Aorta (tissue), 5 donors: ENCODE measurements at regions not wholly inside any gene's neighbourhood (a gene's known extent, or its start where the extent isn't known, plus 50 kb on each side); places are given as distances from the start of the nearest gene placed in this dataset.
"Not testable (repeated sequence)": the region's sequence is repeated elsewhere in the genome, so short reads cannot be mapped to it uniquely, and the experiment has no call there.

Experiments used
- ATAC-seq: fragments of 200-7000 bp; cut with Tn5 transposase; one replicate; pipeline ENCODE4 v1.9.1; 2022; ENCODE audit warnings: moderate library complexity; ENCODE audit not compliant: low FRiP score
- DNase-seq, 2 donors: peaks; one replicate each; pipeline ENCODE4 v3.0.0-alpha.2; 2020
- H3K27ac ChIP-seq, 2 donors: one replicate each; pipeline ENCODE4 v1.5.1; 2013; ENCODE audit warnings: low read length in 2 of 2, mild to moderate bottlenecking in 2 of 2, moderate library complexity in 2 of 2, control low read depth in 1 of 2, inconsistent platforms in 1 of 2, low read depth in 1 of 2
- H3K27me3 ChIP-seq, 2 donors: one replicate each; pipeline ENCODE4 v1.6.1; 2013; ENCODE audit warnings: control low read depth in 1 of 2, low read length in 1 of 2, mild to moderate bottlenecking in 1 of 2, moderate library complexity in 1 of 2; ENCODE audit not compliant: insufficient read depth in 2 of 2, control insufficient read depth in 1 of 2
- H3K36me3 ChIP-seq, 2 donors: one replicate each; pipeline ENCODE4 v1.6.1; 2013; ENCODE audit warnings: control low read depth in 1 of 2, low read length in 1 of 2, mild to moderate bottlenecking in 1 of 2; ENCODE audit not compliant: insufficient read depth in 2 of 2, control insufficient read depth in 1 of 2
- H3K4me1 ChIP-seq, 2 donors: one replicate each; pipeline ENCODE4 v1.6.1; 2013; ENCODE audit warnings: low read length in 2 of 2, control low read depth in 1 of 2, mild to moderate bottlenecking in 1 of 2, moderate library complexity in 1 of 2; ENCODE audit not compliant: insufficient read depth in 2 of 2, control insufficient read depth in 1 of 2
- H3K4me3 ChIP-seq, 2 donors: one replicate each; pipeline ENCODE4 v1.5.1; 2013; ENCODE audit warnings: low read length in 2 of 2, control low read depth in 1 of 2, mild to moderate bottlenecking in 1 of 2
- H3K9me3 ChIP-seq: one replicate; pipeline ENCODE4 v1.6.1; 2013; ENCODE audit warnings: mild to moderate bottlenecking, low read length; ENCODE audit not compliant: control insufficient read depth
- WGBS, 2 donors: extraction: QIAGEN DNeasy Blood & Tissue Kit; methylation state at CpG; one replicate each; pipeline ENCODE4 v1.1.7; 2013; 5-methylcytosine and 5-hydroxymethylcytosine counted together
- intact Hi-C, 2 donors: fragments of 100-400 bp; cut with DNase I; formaldehyde crosslinking; loops; one replicate each; pipeline versions ENCODE4 v1.14.2 to v1.15.0; 2022
- donor health status: healthy with polysubstance abuse.
- donor health status: Bipolar disorder and iron deficiency.
- donor health status: DM: no; HTN: no; CAD: no.
- donor health status: DM: no; HTN: no; CAD: no.
- donor health status: DM: yes; HTN: yes; CAD: no.

DNA sequence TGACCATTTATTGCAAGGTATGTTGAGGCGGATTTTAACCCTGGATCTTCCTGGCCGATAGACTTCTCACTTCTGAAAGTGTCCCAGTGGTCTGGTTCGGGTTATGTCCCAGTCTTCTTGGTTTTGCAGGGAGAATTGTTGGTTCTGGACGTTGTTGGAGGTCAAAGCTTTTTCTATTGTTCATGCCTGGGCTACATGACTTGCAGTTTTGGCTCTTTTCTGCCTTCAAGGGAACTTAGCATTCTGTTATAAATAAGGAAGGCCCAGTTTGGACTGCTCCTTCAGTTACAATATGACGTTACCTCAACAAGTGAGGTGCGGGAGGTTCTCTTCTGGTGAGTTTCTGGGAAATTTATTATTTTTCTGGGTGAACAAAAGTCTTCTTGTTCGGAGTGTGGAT, 614.3 kb downstream of the DIPK2A start:
- no peaks in the 10 kb centered on the region for H3K27me3 ChIP-seq

DNA sequence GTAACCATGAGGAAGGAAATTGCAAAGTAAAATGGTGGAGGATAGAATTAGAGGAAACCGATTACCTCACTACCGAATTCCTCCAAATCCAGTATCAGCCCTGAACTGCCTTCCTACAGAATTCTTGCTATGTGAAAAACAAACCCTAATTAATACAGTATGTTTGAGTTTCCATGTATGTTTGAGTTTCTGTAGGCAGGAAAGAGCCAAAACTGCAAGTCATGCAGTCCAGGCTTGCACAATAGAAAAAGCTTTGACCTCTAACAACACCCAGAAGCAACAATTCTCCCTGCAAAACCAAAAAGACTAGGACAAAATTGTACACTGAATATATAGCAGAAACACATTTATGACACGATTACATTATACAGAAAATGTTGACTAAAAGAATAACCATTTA, 614.8 kb downstream of the DIPK2A start:
- no peaks in the 10 kb centered on the region for H3K36me3 ChIP-seq
- H3K27ac ChIP-seq: no peak overlapping the region
- H3K4me1 ChIP-seq: no peaks in the 10 kb centered on the region
- no peak for ATAC-seq
- WGBS, 2 donors: 93% methylated on average over 3 of the region's 3 CpGs
- intact Hi-C loops: no loop called here
- DNase-seq: no peak
- no peaks in the 10 kb centered on the region for H3K9me3 ChIP-seq
- H3K27me3 ChIP-seq: no peaks in the 10 kb centered on the region
- H3K4me3 ChIP-seq: no peak overlapping the region

More for the DNA sequence above, 614.3 kb downstream of the DIPK2A start:
- Histone ChIP-seq H3K9me3 (no peaks in the 10 kb centered on the region), H3K36me3 (no peaks in the 10 kb centered on the region), H3K27ac (no peak overlapping the region), H3K4me1 (no peaks in the 10 kb centered on the region), H3K4me3 (no peak overlapping the region)
- intact Hi-C loops: no loop called here
- no peak for ATAC-seq
- no peak for DNase-seq
- 96% methylated on average over 7 of the region's 7 CpGs for WGBS, 2 donors

- no peaks in the 10 kb centered on the region for H3K36me3 ChIP-seq
- no peaks in the 10 kb centered on the region for H3K9me3 ChIP-seq
- intact Hi-C loops: no loop called here
- ATAC-seq (no peak), DNase-seq (no peak)
- H3K27ac ChIP-seq: no peak overlapping the region
- H3K4me1 ChIP-seq: no peaks in the 10 kb centered on the region
- H3K27me3 ChIP-seq: no peaks in the 10 kb centered on the region
- WGBS, 2 donors: 23 to 24% methylated on average over 2 of the region's 2 CpGs
- no peak overlapping the region for H3K4me3 ChIP-seq
These were observed 619.2 kb downstream of the DIPK2A start for GRCh38 chr3:144590854-144591253.

DNA sequence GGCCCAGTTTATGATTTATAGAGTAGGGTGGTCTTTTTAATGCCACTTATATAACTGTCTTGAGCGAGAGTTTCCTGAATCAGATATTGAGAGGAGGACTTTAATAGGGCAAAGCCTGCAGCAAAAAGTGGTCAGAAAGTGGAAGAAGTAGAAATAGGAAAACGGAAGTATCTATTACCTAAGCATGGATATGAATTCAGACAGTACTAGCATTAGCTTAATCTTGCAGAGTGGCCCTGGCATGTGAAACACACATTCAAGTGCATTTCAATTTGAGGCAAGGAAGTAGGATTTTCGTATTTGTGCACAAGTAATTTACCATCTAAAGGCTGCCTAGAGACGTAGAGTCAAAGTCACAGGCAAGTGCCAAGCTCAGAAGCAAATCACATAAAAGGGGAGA, 622.3 kb downstream of the DIPK2A start:
- Histone ChIP-seq H3K36me3 (no peaks in the 10 kb centered on the region), H3K4me3 (no peak overlapping the region), H3K27me3 (no peaks in the 10 kb centered on the region), H3K9me3 (peaks cover 4% of the 10 kb centered on the region), H3K27ac (no peak overlapping the region), H3K4me1 (no peaks in the 10 kb centered on the region)
- WGBS, 2 donors: 93 to 95% methylated on average over 4 of the region's 4 CpGs
- intact Hi-C loops: no loop called here
- DNase-seq (no peak), ATAC-seq (no peak)

GRCh38 chr3:144620236-144620635, 648.6 kb downstream of the DIPK2A start:
- intact Hi-C loops, H3K9me3 ChIP-seq, H3K4me1 ChIP-seq, H3K4me3 ChIP-seq, H3K27ac ChIP-seq, H3K27me3 ChIP-seq, H3K36me3 ChIP-seq, ATAC-seq: not testable (repeated sequence)
- DNase-seq: peak in 1 of 2 donors; percentile 41
- 94 to 96% methylated on average over 7 of the region's 7 CpGs for WGBS, 2 donors

DNA sequence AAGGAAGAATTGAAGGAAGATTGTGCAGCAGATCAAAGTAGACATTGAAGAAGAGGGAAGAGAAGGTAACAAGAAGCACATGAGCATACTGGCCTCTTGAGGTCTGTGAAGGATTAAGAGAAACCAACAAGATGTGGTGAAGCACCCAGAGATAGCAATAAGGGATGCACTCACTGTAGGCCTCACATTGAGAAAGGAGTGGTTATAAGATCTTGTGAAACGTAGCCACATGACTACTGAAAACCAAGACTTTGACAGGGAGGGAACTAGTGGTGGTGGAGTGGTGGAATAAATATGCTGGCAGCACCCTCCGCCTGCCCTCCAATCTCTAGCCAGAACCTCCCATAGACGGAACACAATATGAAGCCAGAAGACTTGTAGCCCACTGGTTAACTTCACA, 651.2 kb downstream of the DIPK2A start:
- H3K4me1 ChIP-seq: no peaks in the 10 kb centered on the region
- H3K27me3 ChIP-seq: no peaks in the 10 kb centered on the region
- WGBS, 2 donors: 59 to 61% methylated on average over 3 of the region's 3 CpGs
- no peaks in the 10 kb centered on the region for H3K9me3 ChIP-seq
- H3K4me3 ChIP-seq: no peak overlapping the region
- no peak for DNase-seq
- no peak overlapping the region for H3K27ac ChIP-seq
- intact Hi-C loops: no loop called here
- no peaks in the 10 kb centered on the region for H3K36me3 ChIP-seq
- ATAC-seq: no peak

- Histone ChIP-seq H3K4me1 (no peaks in the 10 kb centered on the region), H3K9me3 (no peaks in the 10 kb centered on the region), H3K36me3 (no peaks in the 10 kb centered on the region), H3K27ac (no peak overlapping the region), H3K4me3 (no peak overlapping the region), H3K27me3 (no peaks in the 10 kb centered on the region)
- WGBS, 2 donors: 82 to 84% methylated on average over 2 of the region's 2 CpGs
- intact Hi-C loops: no loop called here
- ATAC-seq (no peak), DNase-seq (no peak)
These were observed 653.0 kb downstream of the DIPK2A start for GRCh38 chr3:144624656-144625055.

GRCh38 chr3:144626835-144627234, 655.2 kb downstream of the DIPK2A start:
- intact Hi-C loops: no loop called here
- no peak for ATAC-seq
- H3K4me1 ChIP-seq: no peaks in the 10 kb centered on the region
- no peak for DNase-seq
- H3K4me3 ChIP-seq: no peak overlapping the region
- H3K9me3 ChIP-seq: no peaks in the 10 kb centered on the region
- H3K27me3 ChIP-seq: no peaks in the 10 kb centered on the region
- H3K36me3 ChIP-seq: no peaks in the 10 kb centered on the region
- H3K27ac ChIP-seq: no peak overlapping the region

DNA sequence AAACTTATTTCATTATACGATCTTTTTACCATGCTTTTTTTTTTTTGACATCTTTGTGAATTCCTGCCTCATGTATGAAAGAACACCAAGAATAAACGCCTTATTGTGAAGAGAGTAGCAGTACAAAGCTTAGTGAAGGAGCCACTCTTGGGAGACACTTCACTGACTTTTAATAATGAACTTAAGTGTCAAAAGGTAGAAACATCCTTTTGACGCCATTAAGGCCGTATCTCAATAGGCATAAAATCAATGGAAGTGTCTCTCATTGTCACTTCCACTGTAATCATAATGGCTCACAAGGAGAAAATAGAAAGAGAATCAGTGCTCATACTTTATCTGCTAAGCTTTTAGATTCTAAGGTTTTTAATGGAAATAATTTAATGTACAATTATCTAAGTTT, 657.8 kb downstream of the DIPK2A start:
- ATAC-seq (no peak), DNase-seq (no peak)
- H3K36me3 ChIP-seq: no peaks in the 10 kb centered on the region
- no peaks in the 10 kb centered on the region for H3K4me1 ChIP-seq
- intact Hi-C loops: no loop called here
- H3K27ac ChIP-seq: no peak overlapping the region
- no peaks in the 10 kb centered on the region for H3K27me3 ChIP-seq
- no peak overlapping the region for H3K4me3 ChIP-seq
- WGBS, 2 donors: 94% methylated on average over 4 of the region's 4 CpGs
- H3K9me3 ChIP-seq: no peaks in the 10 kb centered on the region
